GM23248 (cell line): ENCODE measurements at regions not wholly inside any gene's neighbourhood (a gene's known extent, or its start where the extent isn't known, plus 50 kb on each side); places are given as distances from the start of the nearest gene placed in this dataset.

Source experiments
- EZH2 ChIP-seq: fragments of 200-600 bp; sonication (generic); IDR thresholded peaks from 2 replicates; pipeline ENCODE4 v1.6.1; 2018; ENCODE audit warnings: antibody characterized with exemption, mild to moderate bottlenecking; ENCODE audit not compliant: insufficient read depth, poor library complexity, severe bottlenecking
- EZH2phosphoT487 ChIP-seq: fragments of 200-600 bp; sonication (generic); IDR thresholded peaks from 2 replicates; pipeline ENCODE4 v1.6.1; 2018; ENCODE audit warnings: antibody characterized with exemption, moderate library complexity, mild to moderate bottlenecking, low read depth; ENCODE audit not compliant: insufficient read depth

GRCh38 chr7:65221683-65222082 is 152.0 kb upstream of the ZNF92 start:
- TF ChIP-seq EZH2 (no peak), EZH2phosphoT487 (no peak)
